DOHH2 (cell line): ENCODE measurements at regions not wholly inside any gene's neighbourhood (a gene's known extent, or its start where the extent isn't known, plus 50 kb on each side); places are given as distances from the start of the nearest gene placed in this dataset.

Experiments used
- CTCF ChIP-seq: fragments of 200-600 bp; sonication (generic); IDR thresholded peaks from one replicate; pipeline ENCODE4 v1.5.1; 2014; ENCODE audit warnings: antibody characterized with exemption, mild to moderate bottlenecking, low read depth, low read length; ENCODE audit not compliant: poor library complexity, severe bottlenecking
- EZH2phosphoT487 ChIP-seq: fragments of 200-600 bp; sonication (generic); IDR thresholded peaks from 2 replicates; pipeline ENCODE4 v1.6.1; 2017; ENCODE audit warnings: borderline replicate concordance, mild to moderate bottlenecking, antibody characterized with exemption, low read length, moderate library complexity, mixed read lengths

GRCh38 chr1:200266871-200267270, 143.0 kb downstream of the ZNF281 start:
- TF ChIP-seq EZH2phosphoT487 = no peak
- TF ChIP-seq CTCF = no peak
